Adipocyte (in vitro differentiated cells): ENCODE measurements at regions not wholly inside any gene's neighbourhood (a gene's known extent, or its start where the extent isn't known, plus 50 kb on each side); places are given as distances from the start of the nearest gene placed in this dataset.

Experiments
- DNase-seq: peaks from one replicate; pipeline ENCODE4 v3.0.0-alpha.2; 2015; ENCODE audit warnings: low read depth
- H3K27me3 ChIP-seq: replicated peaks from 2 replicates; pipeline ENCODE4 v1.7.0; 2013; ENCODE audit warnings: mild to moderate bottlenecking, low read length, moderate library complexity; ENCODE audit not compliant: control insufficient read depth, insufficient read depth
- H3K36me3 ChIP-seq: 2 replicates; pipeline ENCODE4 v1.7.0; 2013; ENCODE audit warnings: low read length, mild to moderate bottlenecking, moderate library complexity; ENCODE audit not compliant: control insufficient read depth, insufficient read depth, severe bottlenecking
- H3K4me1 ChIP-seq: 2 replicates; pipeline ENCODE4 v1.7.0; 2013; ENCODE audit warnings: mild to moderate bottlenecking, low read length, moderate library complexity; ENCODE audit not compliant: control insufficient read depth, insufficient read depth
- H3K4me3 ChIP-seq: 2 replicates; pipeline ENCODE4 v1.7.0; 2013; ENCODE audit warnings: mild to moderate bottlenecking, low read length, moderate library complexity
- H3K9ac ChIP-seq: 2 replicates; pipeline ENCODE4 v1.7.0; 2013; ENCODE audit warnings: mild to moderate bottlenecking, low read length, moderate library complexity
- H3K9me3 ChIP-seq: 2 replicates; pipeline ENCODE4 v1.7.0; 2013; ENCODE audit warnings: mild to moderate bottlenecking, low read length, moderate library complexity; ENCODE audit not compliant: control insufficient read depth

GRCh38 chr15:39052323-39052705 lies 487.7 kb upstream of the RASGRP1 start:
- H3K4me3 ChIP-seq = no peak overlapping the region
- DNase-seq = no peak

GRCh38 chr15:39053480-39053879 lies 488.9 kb upstream of the RASGRP1 start:
- no peak for DNase-seq
- Histone ChIP-seq H3K36me3 (no peaks in the 10 kb centered on the region), H3K27me3 (no peaks in the 10 kb centered on the region), H3K9me3 (peaks cover 25% of the 10 kb centered on the region), H3K9ac (no peak overlapping the region), H3K4me1 (no peaks in the 10 kb centered on the region), H3K4me3 (no peak overlapping the region)

More at GRCh38 chr15:39052323-39052705, 487.7 kb upstream of the RASGRP1 start:
- Histone ChIP-seq H3K9me3 (peaks cover 28% of the 10 kb centered on the region), H3K36me3 (no peaks in the 10 kb centered on the region), H3K27me3 (no peaks in the 10 kb centered on the region), H3K9ac (no peak overlapping the region), H3K4me1 (no peaks in the 10 kb centered on the region)

- no peak for DNase-seq
- Histone ChIP-seq H3K4me1 (no peaks in the 10 kb centered on the region), H3K4me3 (no peak overlapping the region), H3K9ac (no peak overlapping the region), H3K27me3 (no peaks in the 10 kb centered on the region), H3K36me3 (no peaks in the 10 kb centered on the region), H3K9me3 (peaks cover 18% of the 10 kb centered on the region)
Observed at GRCh38 chr15:39054128-39054732, 489.6 kb upstream of the RASGRP1 start.

DNA sequence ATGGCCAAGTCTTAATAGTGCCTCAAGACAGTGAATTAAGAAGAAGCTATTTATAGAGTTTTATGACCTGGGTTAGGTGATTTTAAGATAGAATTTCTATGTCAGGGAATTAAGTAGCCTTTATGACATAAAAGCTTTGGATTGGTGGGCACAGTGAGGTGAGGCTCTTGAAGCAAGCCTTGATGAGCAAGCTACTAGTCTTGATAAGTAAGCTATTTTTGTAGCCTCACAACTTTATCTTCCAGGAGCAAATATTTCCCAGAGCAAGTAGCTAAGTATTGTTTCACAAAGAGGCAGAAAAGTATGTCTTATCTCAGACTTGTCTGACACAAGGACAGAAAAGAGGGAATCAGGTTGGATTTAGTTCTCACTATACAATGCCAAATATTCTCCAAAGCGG lies 491.7 kb upstream of the RASGRP1 start:
- Histone ChIP-seq H3K9me3 (no peaks in the 10 kb centered on the region), H3K4me3 (no peak overlapping the region), H3K4me1 (no peaks in the 10 kb centered on the region), H3K9ac (no peak overlapping the region), H3K36me3 (no peaks in the 10 kb centered on the region), H3K27me3 (no peaks in the 10 kb centered on the region)
- DNase-seq = no peak

- Histone ChIP-seq H3K4me1 (no peaks in the 10 kb centered on the region), H3K4me3 (no peak overlapping the region), H3K27me3 (no peaks in the 10 kb centered on the region), H3K9ac (no peak overlapping the region), H3K9me3 (no peaks in the 10 kb centered on the region), H3K36me3 (no peaks in the 10 kb centered on the region)
- DNase-seq = no peak
Observed at GRCh38 chr15:39058351-39059131, 493.9 kb upstream of the RASGRP1 start.

GRCh38 chr15:39059917-39060316 lies 495.3 kb upstream of the RASGRP1 start:
- no peak overlapping the region for H3K9ac ChIP-seq
- no peak overlapping the region for H3K4me3 ChIP-seq
- no peaks in the 10 kb centered on the region for H3K9me3 ChIP-seq
- no peaks in the 10 kb centered on the region for H3K27me3 ChIP-seq
- DNase-seq = no peak
- H3K4me1 ChIP-seq = no peaks in the 10 kb centered on the region
- no peaks in the 10 kb centered on the region for H3K36me3 ChIP-seq

GRCh38 chr15:39061952-39062464 lies 497.4 kb upstream of the RASGRP1 start:
- no peak overlapping the region for H3K9ac ChIP-seq
- H3K4me3 ChIP-seq = no peak overlapping the region
- no peak for DNase-seq

DNA sequence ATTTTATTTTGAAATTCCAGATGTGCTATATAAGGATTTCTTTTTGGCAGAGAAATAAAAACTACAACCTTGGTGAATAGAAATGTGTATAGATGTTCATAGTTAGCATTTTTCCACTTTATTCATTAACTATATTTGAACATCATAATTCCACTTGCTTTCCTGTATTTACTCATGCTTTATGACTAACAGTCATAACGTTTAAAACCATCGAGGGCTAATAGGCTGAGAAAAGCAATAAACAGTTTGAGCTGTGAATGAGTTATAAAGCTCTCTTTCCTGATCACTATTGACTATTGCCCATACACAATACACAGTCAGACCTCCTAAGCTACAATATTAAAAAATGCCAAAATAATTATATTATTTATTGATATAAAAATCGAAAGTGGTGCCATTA lies 502.1 kb upstream of the RASGRP1 start:
- H3K9me3 ChIP-seq = no peaks in the 10 kb centered on the region
- no peak overlapping the region for H3K4me3 ChIP-seq
- H3K4me1 ChIP-seq = no peaks in the 10 kb centered on the region
- H3K27me3 ChIP-seq = no peaks in the 10 kb centered on the region
- no peak for DNase-seq
- H3K9ac ChIP-seq = no peak overlapping the region
- no peaks in the 10 kb centered on the region for H3K36me3 ChIP-seq

More at GRCh38 chr15:39061952-39062464, 497.4 kb upstream of the RASGRP1 start:
- Histone ChIP-seq H3K9me3 (no peaks in the 10 kb centered on the region), H3K4me1 (no peaks in the 10 kb centered on the region), H3K27me3 (no peaks in the 10 kb centered on the region), H3K36me3 (no peaks in the 10 kb centered on the region)

GRCh38 chr15:39074341-39074985 lies 506.4 kb upstream of the THBS1 start:
- Histone ChIP-seq H3K9ac (peak overlapping the region; percentile 5), H3K27me3 (no peaks in the 10 kb centered on the region), H3K4me3 (no peak overlapping the region), H3K9me3 (no peaks in the 10 kb centered on the region), H3K4me1 (peaks cover 21% of the 10 kb centered on the region), H3K36me3 (no peaks in the 10 kb centered on the region)
- DNase-seq = no peak

DNA sequence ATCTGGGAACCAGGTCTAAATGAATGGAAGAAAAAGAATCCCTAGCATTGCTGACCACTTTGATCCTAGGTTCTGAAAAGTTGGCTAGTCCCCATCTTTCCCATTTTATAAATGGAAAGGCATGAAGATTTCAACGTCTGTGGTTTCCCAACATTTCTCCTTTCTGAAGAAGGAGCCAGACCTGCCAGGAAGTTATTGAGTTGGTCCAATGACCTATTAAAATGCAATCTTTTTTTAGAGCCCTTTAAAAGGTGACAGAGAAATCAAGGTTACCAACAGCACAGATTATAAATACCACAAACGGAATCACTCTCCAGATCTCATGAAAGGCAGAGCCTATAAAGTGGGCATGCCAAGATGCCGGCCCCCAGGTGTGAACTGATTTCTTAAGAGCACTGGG lies 505.6 kb upstream of the THBS1 start:
- no peaks in the 10 kb centered on the region for H3K36me3 ChIP-seq
- peaks cover 21% of the 10 kb centered on the region for H3K4me1 ChIP-seq
- peak overlapping the region; percentile 67 for H3K9ac ChIP-seq
- no peaks in the 10 kb centered on the region for H3K27me3 ChIP-seq
- H3K4me3 ChIP-seq = peak overlapping the region; percentile 50
- no peak for DNase-seq
- no peaks in the 10 kb centered on the region for H3K9me3 ChIP-seq

DNA sequence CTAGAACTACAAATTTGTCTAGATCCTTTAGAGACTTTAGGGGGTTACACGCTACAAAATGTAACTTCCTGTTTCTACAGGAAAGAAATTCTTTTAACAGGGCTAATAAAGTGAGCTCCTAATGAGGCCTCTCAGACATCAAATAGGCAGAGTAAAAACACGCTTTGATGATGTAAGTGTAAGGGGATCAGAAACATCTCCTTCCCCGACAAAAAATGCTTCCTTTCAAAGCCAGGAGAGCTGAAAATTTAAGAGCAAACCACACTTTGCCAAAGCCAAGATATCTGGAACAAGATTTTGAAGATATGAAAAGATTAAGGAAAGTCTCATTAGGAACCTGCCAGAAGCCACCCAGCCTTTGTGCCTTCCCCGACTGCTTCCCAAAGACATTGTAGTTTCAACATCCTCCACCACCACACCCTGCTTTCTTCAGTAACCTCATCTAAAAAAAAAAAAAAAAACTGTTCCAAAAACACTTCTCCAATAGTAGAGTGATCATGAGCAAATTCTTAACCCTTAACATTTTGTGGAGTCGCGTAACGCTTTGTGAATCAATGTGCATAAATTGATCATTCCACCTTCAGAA lies 505.0 kb upstream of the THBS1 start:
- H3K9ac ChIP-seq = peak overlapping the region; percentile 67
- H3K9me3 ChIP-seq = no peaks in the 10 kb centered on the region
- no peak for DNase-seq

More for the DNA sequence above, 505.0 kb upstream of the THBS1 start:
- H3K4me3 ChIP-seq = peak overlapping the region; percentile 50
- peaks cover 21% of the 10 kb centered on the region for H3K4me1 ChIP-seq
- no peaks in the 10 kb centered on the region for H3K36me3 ChIP-seq
- no peaks in the 10 kb centered on the region for H3K27me3 ChIP-seq
